Tibial artery (tissue), 4 donors: ENCODE measurements at regions not wholly inside any gene's neighbourhood (a gene's known extent, or its start where the extent isn't known, plus 50 kb on each side); places are given as distances from the start of the nearest gene placed in this dataset.

ENCODE experiments used
- DNase-seq, 2 donors: peaks; one replicate each; pipeline ENCODE4 v3.0.0-alpha.2; 2019
- H3K27ac ChIP-seq, 2 donors: fragments of 200-600 bp; sonication (generic) in 1 of 2; 1 replicate in 1 of 2; 2 replicates in 1 of 2; pipeline ENCODE4 v1.5.1; 2018 to 2019; ENCODE audit warnings: mild to moderate bottlenecking in 1 of 2
- H3K27me3 ChIP-seq, 2 donors: fragments of 200-600 bp; sonication (generic) in 1 of 2; one replicate each; pipeline versions ENCODE4 v1.5.1 to v1.6.0; 2016 to 2019
- H3K36me3 ChIP-seq, 3 donors: fragments of 200-600 bp; sonication (generic) in 2 of 3; one replicate each; pipeline ENCODE4 v1.5.1; 2016 to 2019; ENCODE audit warnings: mild to moderate bottlenecking in 2 of 3
- H3K4me1 ChIP-seq, 4 donors: fragments of 200-600 bp; sonication (generic) in 2 of 4; 1 replicate in 3 of 4; 2 replicates in 1 of 4; pipeline ENCODE4 v1.5.1; 2016 to 2019
- H3K4me3 ChIP-seq, 2 donors: fragments of 200-600 bp; sonication (generic) in 1 of 2; 1 replicate in 1 of 2; 2 replicates in 1 of 2; pipeline ENCODE4 v1.5.1; 2018 to 2019; ENCODE audit warnings: mild to moderate bottlenecking in 2 of 2
- H3K9me3 ChIP-seq, 3 donors: fragments of 200-600 bp; sonication (generic) in 1 of 3; one replicate each; pipeline ENCODE4 v1.5.1; 2016 to 2019
- CTCF ChIP-seq, 2 experiments: fragments of 200-600 bp in 1 of 2; fragments of 450-650 bp in 1 of 2; IDR thresholded peaks; one replicate each; pipeline ENCODE4 v1.5.1; 2017 to 2019; ENCODE audit warnings: antibody characterized with exemption in 2 of 2, mild to moderate bottlenecking in 1 of 2, moderate library complexity in 1 of 2
- intact Hi-C: fragments of 100-400 bp; cut with DNase I; formaldehyde crosslinking; loops from one replicate; pipeline ENCODE4 v1.15.0; 2023; ENCODE audit warnings: low total_unique reads

GRCh38 chr5:142466195-142466971 lies 141.6 kb upstream of the SPRY4 start:
- Histone ChIP-seq H3K9me3 (no peaks in the 10 kb centered on the region), H3K4me1 (no peaks in the 10 kb centered on the region), H3K27me3 (no peaks in the 10 kb centered on the region), H3K36me3 (no peaks in the 10 kb centered on the region), H3K27ac (no peak overlapping the region), H3K4me3 (no peak overlapping the region)
- no peak for TF ChIP-seq CTCF (IDR thresholded peaks at IDR 0.05)
- no peak for DNase-seq
- intact Hi-C loops = no loop called here

GRCh38 chr5:142465476-142465875 lies 140.7 kb upstream of the SPRY4 start:
- intact Hi-C loops = no loop called here
- DNase-seq = no peak
- Histone ChIP-seq H3K4me1 (no peaks in the 10 kb centered on the region), H3K4me3 (no peak overlapping the region), H3K27me3 (no peaks in the 10 kb centered on the region), H3K27ac (no peak overlapping the region), H3K36me3 (no peaks in the 10 kb centered on the region), H3K9me3 (no peaks in the 10 kb centered on the region)
- no peak for TF ChIP-seq CTCF (IDR thresholded peaks at IDR 0.05)

GRCh38 chr5:142463904-142464303 lies 139.1 kb upstream of the SPRY4 start:
- no peak for TF ChIP-seq CTCF (IDR thresholded peaks at IDR 0.05)
- H3K4me1 ChIP-seq = no peaks in the 10 kb centered on the region
- H3K4me3 ChIP-seq = no peak overlapping the region
- no peak for DNase-seq
- no peaks in the 10 kb centered on the region for H3K9me3 ChIP-seq
- H3K27me3 ChIP-seq = no peaks in the 10 kb centered on the region
- no peaks in the 10 kb centered on the region for H3K36me3 ChIP-seq
- intact Hi-C loops = no loop called here
- no peak overlapping the region for H3K27ac ChIP-seq

- Histone ChIP-seq H3K9me3 (no peaks in the 10 kb centered on the region), H3K27ac (no peak overlapping the region), H3K4me1 (no peaks in the 10 kb centered on the region), H3K36me3 (no peaks in the 10 kb centered on the region), H3K4me3 (no peak overlapping the region), H3K27me3 (no peaks in the 10 kb centered on the region)
- TF ChIP-seq CTCF (IDR thresholded peaks at IDR 0.05) = no peak
- intact Hi-C loops = no loop called here
- no peak for DNase-seq
These were observed 136.3 kb upstream of the SPRY4 start for GRCh38 chr5:142461028-142461590.

- intact Hi-C loops = no loop called here
- no peak for TF ChIP-seq CTCF (IDR thresholded peaks at IDR 0.05)
- H3K4me1 ChIP-seq = no peaks in the 10 kb centered on the region
These were observed 134.4 kb upstream of the SPRY4 start for GRCh38 chr5:142459209-142459608.

More at GRCh38 chr5:142459209-142459608, 134.4 kb upstream of the SPRY4 start:
- H3K27me3 ChIP-seq = no peaks in the 10 kb centered on the region
- H3K9me3 ChIP-seq = no peaks in the 10 kb centered on the region
- no peak overlapping the region for H3K4me3 ChIP-seq
- no peak overlapping the region for H3K27ac ChIP-seq
- H3K36me3 ChIP-seq = no peaks in the 10 kb centered on the region
- no peak for DNase-seq
